Coronary artery (tissue), 2 donors: ENCODE measurements at regions not wholly inside any gene's neighbourhood (a gene's known extent, or its start where the extent isn't known, plus 50 kb on each side); places are given as distances from the start of the nearest gene placed in this dataset.

Experiments used
- DNase-seq: peaks from one replicate; pipeline ENCODE4 v3.0.0-alpha.2; 2017; ENCODE audit warnings: low spot score
- H3K27ac ChIP-seq, 2 donors: fragments of 200-600 bp; sonication (generic); one replicate each; pipeline ENCODE4 v1.5.1; 2016 to 2019
- H3K4me3 ChIP-seq: fragments of 200-600 bp; sonication (generic); 2 replicates; pipeline ENCODE4 v1.5.1; 2016; ENCODE audit warnings: mild to moderate bottlenecking, moderate library complexity
- TF ChIP-seq, protein P1 (sequence below): fragments of 200-600 bp; sonication (generic); IDR thresholded peaks from one replicate; pipeline ENCODE4 v1.5.1; 2019; ENCODE audit warnings: antibody characterized with exemption

- Histone ChIP-seq H3K4me3 (no peak overlapping the region), H3K27ac (no peak overlapping the region)
- DNase-seq = no peak
- TF ChIP-seq, protein P1, sequence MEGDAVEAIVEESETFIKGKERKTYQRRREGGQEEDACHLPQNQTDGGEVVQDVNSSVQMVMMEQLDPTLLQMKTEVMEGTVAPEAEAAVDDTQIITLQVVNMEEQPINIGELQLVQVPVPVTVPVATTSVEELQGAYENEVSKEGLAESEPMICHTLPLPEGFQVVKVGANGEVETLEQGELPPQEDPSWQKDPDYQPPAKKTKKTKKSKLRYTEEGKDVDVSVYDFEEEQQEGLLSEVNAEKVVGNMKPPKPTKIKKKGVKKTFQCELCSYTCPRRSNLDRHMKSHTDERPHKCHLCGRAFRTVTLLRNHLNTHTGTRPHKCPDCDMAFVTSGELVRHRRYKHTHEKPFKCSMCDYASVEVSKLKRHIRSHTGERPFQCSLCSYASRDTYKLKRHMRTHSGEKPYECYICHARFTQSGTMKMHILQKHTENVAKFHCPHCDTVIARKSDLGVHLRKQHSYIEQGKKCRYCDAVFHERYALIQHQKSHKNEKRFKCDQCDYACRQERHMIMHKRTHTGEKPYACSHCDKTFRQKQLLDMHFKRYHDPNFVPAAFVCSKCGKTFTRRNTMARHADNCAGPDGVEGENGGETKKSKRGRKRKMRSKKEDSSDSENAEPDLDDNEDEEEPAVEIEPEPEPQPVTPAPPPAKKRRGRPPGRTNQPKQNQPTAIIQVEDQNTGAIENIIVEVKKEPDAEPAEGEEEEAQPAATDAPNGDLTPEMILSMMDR = no peak
Observed at GRCh38 chr5:98416541-98416940, 356.9 kb upstream of the RGMB start.

DNA sequence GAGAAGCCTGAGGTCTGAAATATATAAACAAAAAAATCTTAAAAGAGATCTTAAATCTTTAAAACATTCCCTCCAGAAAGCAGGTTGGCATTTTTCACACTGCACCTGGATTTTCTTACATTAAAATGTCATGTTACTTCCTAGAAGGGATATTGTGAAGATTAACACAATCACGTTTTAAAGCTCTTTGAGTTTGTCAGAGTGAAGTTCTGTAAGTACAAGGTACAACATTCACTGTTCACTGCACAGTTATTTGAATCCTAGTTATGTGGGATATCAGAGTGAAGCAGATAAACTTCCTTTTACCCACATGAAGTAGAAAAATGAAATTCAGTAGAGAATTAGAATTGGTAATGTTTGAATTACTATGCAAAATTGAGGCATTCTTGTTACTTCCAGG lies 353.6 kb upstream of the RGMB start:
- H3K27ac ChIP-seq = no peak overlapping the region
- TF ChIP-seq, protein P1 = no peak
- H3K4me3 ChIP-seq = no peak overlapping the region
- DNase-seq = no peak

- Histone ChIP-seq H3K4me3 (no peak overlapping the region), H3K27ac (no peak overlapping the region)
- TF ChIP-seq, protein P1 = no peak
- no peak for DNase-seq
Observed at GRCh38 chr5:98424681-98425450, 348.6 kb upstream of the RGMB start.

- DNase-seq = no peak
- TF ChIP-seq, protein P1 = no peak
- no peak overlapping the region for H3K4me3 ChIP-seq
- no peak overlapping the region for H3K27ac ChIP-seq
Observed at GRCh38 chr5:98425640-98426039, 347.8 kb upstream of the RGMB start.

GRCh38 chr5:98428806-98429205 lies 344.7 kb upstream of the RGMB start:
- no peak overlapping the region for H3K27ac ChIP-seq
- DNase-seq = no peak

GRCh38 chr5:98432378-98432777 lies 341.1 kb upstream of the RGMB start:
- DNase-seq = no peak
- H3K27ac ChIP-seq = no peak overlapping the region
- TF ChIP-seq, protein P1 = no peak
- no peak overlapping the region for H3K4me3 ChIP-seq

More at GRCh38 chr5:98428806-98429205, 344.7 kb upstream of the RGMB start:
- no peak overlapping the region for H3K4me3 ChIP-seq
- TF ChIP-seq, protein P1 = no peak

- TF ChIP-seq, protein P1 = no peak
- no peak for DNase-seq
- H3K27ac ChIP-seq = no peak overlapping the region
- H3K4me3 ChIP-seq = no peak overlapping the region
Observed at GRCh38 chr5:98433022-98433421, 340.4 kb upstream of the RGMB start.
